ENCODE measurements at regions not wholly inside any gene's neighbourhood (a gene's known extent, or its start where the extent isn't known, plus 50 kb on each side); places are given as distances from the start of the nearest gene placed in this dataset.

- TF ChIP-seq, protein P1, sequence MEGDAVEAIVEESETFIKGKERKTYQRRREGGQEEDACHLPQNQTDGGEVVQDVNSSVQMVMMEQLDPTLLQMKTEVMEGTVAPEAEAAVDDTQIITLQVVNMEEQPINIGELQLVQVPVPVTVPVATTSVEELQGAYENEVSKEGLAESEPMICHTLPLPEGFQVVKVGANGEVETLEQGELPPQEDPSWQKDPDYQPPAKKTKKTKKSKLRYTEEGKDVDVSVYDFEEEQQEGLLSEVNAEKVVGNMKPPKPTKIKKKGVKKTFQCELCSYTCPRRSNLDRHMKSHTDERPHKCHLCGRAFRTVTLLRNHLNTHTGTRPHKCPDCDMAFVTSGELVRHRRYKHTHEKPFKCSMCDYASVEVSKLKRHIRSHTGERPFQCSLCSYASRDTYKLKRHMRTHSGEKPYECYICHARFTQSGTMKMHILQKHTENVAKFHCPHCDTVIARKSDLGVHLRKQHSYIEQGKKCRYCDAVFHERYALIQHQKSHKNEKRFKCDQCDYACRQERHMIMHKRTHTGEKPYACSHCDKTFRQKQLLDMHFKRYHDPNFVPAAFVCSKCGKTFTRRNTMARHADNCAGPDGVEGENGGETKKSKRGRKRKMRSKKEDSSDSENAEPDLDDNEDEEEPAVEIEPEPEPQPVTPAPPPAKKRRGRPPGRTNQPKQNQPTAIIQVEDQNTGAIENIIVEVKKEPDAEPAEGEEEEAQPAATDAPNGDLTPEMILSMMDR (IDR thresholded peaks at IDR 0.05) = no peak
- no peak for TF ChIP-seq KAT7 (CRISPR knock-in tag; IDR thresholded peaks at IDR 0.05; ENCODE audit: borderline replicate concordance)
- no peak for TF ChIP-seq NR3C1 (CRISPR knock-in tag; conservative IDR thresholded peaks at IDR 0.05; ENCODE audit: low read depth)
- no peak for TF ChIP-seq SMAD4 (CRISPR knock-in tag; IDR thresholded peaks at IDR 0.05)
Measured at GRCh38 chr7:54215424-54215823, 326.8 kb upstream of the VSTM2A start.

Measured in WTC11 (cell line).